Sciatic nerve (tissue), 2 donors: ENCODE measurements at regions not wholly inside any gene's neighbourhood (a gene's known extent, or its start where the extent isn't known, plus 50 kb on each side); places are given as distances from the start of the nearest gene placed in this dataset.
"Not testable (repeated sequence)": the region's sequence is repeated elsewhere in the genome, so short reads cannot be mapped to it uniquely, and the experiment has no call there.

Source experiments
- ATAC-seq: fragments of 200-7000 bp; cut with Tn5 transposase; one replicate; pipeline ENCODE4 v1.9.1; 2020; ENCODE audit warnings: mild to moderate bottlenecking, moderate library complexity
- DNase-seq: peaks from one replicate; pipeline ENCODE4 v3.0.0-alpha.2; 2020; ENCODE audit warnings: low spot score
- intact Hi-C: fragments of 100-400 bp; cut with DNase I; formaldehyde crosslinking; loops from one replicate; pipeline ENCODE4 v1.14.2; 2022
- donor health status: DM: no; HTN: no; CAD: no.
- donor health status: DM: no; HTN: no; CAD: no.

GRCh38 chr3:84634668-84635067 is 324.1 kb upstream of the CADM2 start:
- intact Hi-C loops, result no loop called here
- no peak for ATAC-seq
- DNase-seq, result no peak

- intact Hi-C loops, result no loop called here
- ATAC-seq (no peak), DNase-seq (no peak)
Measured at GRCh38 chr3:84637272-84637671, 321.5 kb upstream of the CADM2 start.

GRCh38 chr3:84666468-84666867 is 292.3 kb upstream of the CADM2 start:
- DNase-seq (no peak), ATAC-seq (no peak)
- intact Hi-C loops, result no loop called here

- intact Hi-C loops, result no loop called here
- ATAC-seq (no peak), DNase-seq (no peak)
Measured at GRCh38 chr3:84679211-84679610, 279.6 kb upstream of the CADM2 start.

- ATAC-seq (no peak), DNase-seq (no peak)
- intact Hi-C loops, result no loop called here
Measured at GRCh38 chr3:84680700-84681099, 278.1 kb upstream of the CADM2 start.

GRCh38 chr3:84683493-84683892 is 275.3 kb upstream of the CADM2 start:
- intact Hi-C loops, result no loop called here
- ATAC-seq (no peak), DNase-seq (no peak)

GRCh38 chr3:84685467-84685866 is 273.3 kb upstream of the CADM2 start:
- ATAC-seq, result no peak
- no peak for DNase-seq
- intact Hi-C loops, result no loop called here

GRCh38 chr3:84692261-84692660 is 266.5 kb upstream of the CADM2 start:
- intact Hi-C loops, result no loop called here
- ATAC-seq (no peak), DNase-seq (no peak)

GRCh38 chr3:84710288-84710687 is 248.5 kb upstream of the CADM2 start:
- DNase-seq, intact Hi-C loops, ATAC-seq: not testable (repeated sequence)

GRCh38 chr3:84717894-84718293 is 240.9 kb upstream of the CADM2 start:
- intact Hi-C loops, result no loop called here
- DNase-seq, result no peak

GRCh38 chr3:84724877-84725276 is 233.9 kb upstream of the CADM2 start:
- intact Hi-C loops, result no loop called here
- no peak for ATAC-seq
- DNase-seq, result no peak

More at GRCh38 chr3:84717894-84718293, 240.9 kb upstream of the CADM2 start:
- no peak for ATAC-seq

GRCh38 chr3:84727616-84728015 is 231.2 kb upstream of the CADM2 start:
- no peak for DNase-seq
- intact Hi-C loops, result no loop called here
- no peak for ATAC-seq

- DNase-seq, intact Hi-C loops, ATAC-seq: not testable (repeated sequence)
Measured at GRCh38 chr3:84734731-84735130, 224.1 kb upstream of the CADM2 start.

- intact Hi-C loops, result no loop called here
- DNase-seq, result no peak
- ATAC-seq, result no peak
Measured at GRCh38 chr3:84738086-84738485, 220.7 kb upstream of the CADM2 start.

GRCh38 chr3:84742915-84743425 is 215.8 kb upstream of the CADM2 start:
- ATAC-seq (no peak), DNase-seq (no peak)
- intact Hi-C loops, result no loop called here

GRCh38 chr3:84744130-84744529 is 214.7 kb upstream of the CADM2 start:
- DNase-seq (no peak), ATAC-seq (no peak)
- intact Hi-C loops, result no loop called here

GRCh38 chr3:84755860-84756259 is 202.9 kb upstream of the CADM2 start:
- intact Hi-C loops, result no loop called here
- peak; percentile 41 for ATAC-seq

GRCh38 chr3:84759361-84759760 is 199.4 kb upstream of the CADM2 start:
- intact Hi-C loops, result no loop called here
- ATAC-seq (no peak), DNase-seq (no peak)

More at GRCh38 chr3:84755860-84756259, 202.9 kb upstream of the CADM2 start:
- no peak for DNase-seq

- intact Hi-C loops, result no loop called here
- ATAC-seq, result no peak
- DNase-seq, result no peak
Measured at GRCh38 chr3:84772841-84773240, 185.9 kb upstream of the CADM2 start.

- DNase-seq (no peak), ATAC-seq (no peak)
- intact Hi-C loops, result loop anchor here (2.0 to 5.0 kb wide), 2 partner anchors 22 to 434 kb away; no protein-coding TSS in a partner anchor
Measured at GRCh38 chr3:84783281-84783680, 175.5 kb upstream of the CADM2 start.

- intact Hi-C loops, result no loop called here
- DNase-seq (no peak), ATAC-seq (no peak)
Measured at GRCh38 chr3:84789961-84790360, 168.8 kb upstream of the CADM2 start.

- intact Hi-C loops, result no loop called here
- ATAC-seq, result no peak
- no peak for DNase-seq
Measured at GRCh38 chr3:84806958-84807357, 151.8 kb upstream of the CADM2 start.
